Non-pigmented ciliary epithelial cell (primary cell): ENCODE measurements at regions not wholly inside any gene's neighbourhood (a gene's known extent, or its start where the extent isn't known, plus 50 kb on each side); places are given as distances from the start of the nearest gene placed in this dataset.
A peak's percentile ranks its signal among the peaks of the same experiment; 100 is the strongest.
"Not testable (repeated sequence)": the region's sequence is repeated elsewhere in the genome, so short reads cannot be mapped to it uniquely, and the experiment has no call there.

Source experiments
- DNase-seq: peaks from one replicate; pipeline ENCODE4 v3.0.0-alpha.2; 2010; ENCODE audit warnings: low read depth

DNA sequence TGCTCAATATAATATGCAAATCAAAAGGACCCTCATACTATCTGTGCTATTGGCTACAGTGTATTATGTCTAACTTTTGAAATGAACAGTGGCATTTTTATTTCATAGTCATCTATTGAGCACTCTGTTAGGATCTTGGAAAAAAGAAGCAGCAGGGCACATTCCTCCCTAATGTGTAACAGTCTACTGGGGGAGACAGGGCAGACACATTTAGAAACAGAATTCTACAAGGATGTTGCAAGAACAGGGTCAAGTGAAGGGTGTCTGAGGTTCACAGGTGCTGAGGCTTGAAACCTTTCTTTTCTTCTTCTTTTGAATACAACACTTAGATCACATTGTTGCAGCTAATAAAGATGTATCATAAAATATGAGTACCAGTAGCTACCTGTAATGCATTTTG is 129.7 kb upstream of the SLC4A4 start:
- DNase-seq = peak; percentile 71

DNA sequence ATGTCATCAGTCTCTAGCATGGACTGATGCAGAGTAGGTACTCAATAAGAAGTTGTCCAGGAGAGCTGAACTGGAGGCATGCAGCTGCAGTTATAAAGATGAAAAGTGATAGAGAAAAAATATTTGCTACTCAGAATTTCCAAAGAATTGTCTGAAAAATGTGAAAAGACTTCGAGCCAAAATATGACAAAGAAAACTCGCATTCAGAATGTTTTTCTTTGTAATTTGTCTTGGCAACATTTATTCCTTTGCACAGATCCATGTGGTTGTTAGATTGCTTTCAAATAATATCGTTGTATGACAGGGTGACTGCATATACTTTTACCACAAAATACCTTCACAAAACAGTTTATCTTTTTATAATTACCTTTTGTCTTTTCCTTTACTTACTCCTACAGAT is 128.0 kb upstream of the SLC4A4 start:
- no peak for DNase-seq

DNA sequence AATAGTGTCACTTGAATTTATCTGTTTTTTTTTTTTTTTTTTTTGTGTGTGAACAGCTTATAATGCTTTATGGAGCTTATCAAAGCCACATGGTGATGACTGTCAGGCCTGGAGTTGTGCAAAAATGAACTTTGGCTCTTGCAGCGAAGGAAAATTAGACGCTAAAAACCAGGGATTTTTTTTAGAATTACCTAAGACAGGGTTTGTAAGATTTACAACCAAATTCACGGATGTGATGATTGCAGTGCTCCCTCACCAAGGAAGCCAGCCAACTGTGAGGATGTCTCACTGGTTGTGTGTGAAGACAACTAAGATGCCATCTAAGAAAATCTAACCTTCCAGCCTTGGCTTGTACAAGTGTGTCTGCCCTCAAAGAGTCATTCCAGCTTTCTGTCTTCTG is 127.1 kb upstream of the SLC4A4 start:
- no peak for DNase-seq

DNA sequence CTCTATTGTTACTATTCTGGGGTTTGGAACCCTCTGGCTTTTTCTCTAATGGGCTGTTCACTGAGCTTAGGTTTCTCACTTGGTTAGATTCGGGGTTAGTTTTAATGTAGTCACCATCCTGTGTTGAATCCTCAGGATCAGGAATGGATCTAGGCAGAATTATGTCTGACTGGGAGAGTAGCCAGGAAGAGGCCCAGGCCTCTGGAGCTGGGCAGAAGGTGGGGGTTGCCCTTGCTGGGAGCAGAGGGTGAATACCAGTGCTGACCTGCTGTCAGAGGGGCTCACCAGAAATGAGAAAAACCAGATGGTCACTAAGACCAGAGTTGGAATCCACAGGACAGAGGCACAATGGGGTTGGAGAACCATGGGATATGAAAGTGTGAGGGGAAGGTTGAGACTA is 126.6 kb upstream of the SLC4A4 start:
- DNase-seq = no peak

DNA sequence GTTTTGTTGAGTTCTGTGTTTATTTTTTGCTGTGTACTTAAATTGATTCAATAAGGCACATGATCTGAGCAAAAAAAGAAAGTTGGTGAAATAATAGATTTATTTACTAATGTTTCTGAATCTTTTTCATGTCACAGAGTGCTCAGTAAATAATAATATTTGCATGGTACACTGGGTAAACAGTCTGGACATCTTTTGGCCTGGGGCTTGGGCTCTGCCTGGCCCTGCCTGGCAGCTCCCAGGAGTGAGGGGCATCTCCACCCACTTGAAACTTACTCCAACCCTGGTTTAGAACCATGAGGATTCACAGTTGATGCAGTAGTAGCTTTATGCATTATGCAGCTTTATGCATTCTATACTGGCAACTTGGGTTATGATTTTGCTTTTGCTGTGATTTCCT is 124.2 kb upstream of the SLC4A4 start:
- DNase-seq = no peak

DNA sequence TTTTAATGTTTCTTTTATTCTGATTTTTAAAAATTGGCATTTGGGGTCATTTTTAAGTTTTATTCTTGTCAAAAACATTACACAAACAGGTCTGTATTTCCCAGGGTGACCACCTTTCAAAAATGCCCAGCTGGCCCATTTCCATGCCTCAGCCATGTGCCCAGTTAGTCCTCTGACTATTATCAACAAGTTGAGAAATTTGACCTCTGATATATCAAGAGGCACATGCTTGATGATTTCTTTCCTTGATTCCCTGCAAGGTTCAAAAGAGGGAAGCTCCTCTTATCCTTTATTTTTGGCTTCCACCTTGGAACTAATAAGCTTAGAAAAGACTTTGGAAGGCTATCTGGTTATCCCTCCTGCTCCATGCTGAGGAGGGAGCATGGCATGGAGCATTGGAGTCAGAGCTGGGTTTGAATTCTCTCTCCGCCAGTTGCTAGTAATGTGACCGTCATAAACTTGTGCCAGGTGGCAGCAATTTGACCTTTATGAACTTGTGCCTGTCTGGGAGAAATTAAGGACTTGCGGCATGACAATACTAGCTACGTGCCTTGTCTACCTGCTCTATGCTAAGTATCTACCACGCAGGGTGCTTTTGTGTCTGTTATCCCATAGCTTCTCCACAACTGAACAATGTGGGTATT is 122.4 kb upstream of the SLC4A4 start:
- no peak for DNase-seq

DNA sequence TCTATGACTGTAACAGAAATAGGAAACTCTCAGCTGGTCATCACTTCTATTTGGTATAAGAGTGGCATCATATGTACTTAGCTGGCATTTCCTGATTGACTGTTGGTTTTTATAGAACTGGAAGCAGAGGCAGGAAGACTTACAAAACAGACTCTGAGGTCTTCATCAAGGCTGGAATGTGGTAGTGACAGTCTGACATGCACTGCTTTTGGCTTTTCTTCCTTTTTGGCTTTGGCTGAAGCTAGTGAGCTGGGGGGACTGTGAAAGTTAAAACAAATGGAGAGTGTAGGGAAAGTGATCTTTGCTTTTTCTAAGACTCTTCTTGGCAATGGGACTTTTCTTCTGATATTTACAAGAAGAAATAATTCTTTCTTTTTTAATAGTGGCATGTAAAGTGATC is 121.1 kb upstream of the SLC4A4 start:
- DNase-seq = no peak

DNA sequence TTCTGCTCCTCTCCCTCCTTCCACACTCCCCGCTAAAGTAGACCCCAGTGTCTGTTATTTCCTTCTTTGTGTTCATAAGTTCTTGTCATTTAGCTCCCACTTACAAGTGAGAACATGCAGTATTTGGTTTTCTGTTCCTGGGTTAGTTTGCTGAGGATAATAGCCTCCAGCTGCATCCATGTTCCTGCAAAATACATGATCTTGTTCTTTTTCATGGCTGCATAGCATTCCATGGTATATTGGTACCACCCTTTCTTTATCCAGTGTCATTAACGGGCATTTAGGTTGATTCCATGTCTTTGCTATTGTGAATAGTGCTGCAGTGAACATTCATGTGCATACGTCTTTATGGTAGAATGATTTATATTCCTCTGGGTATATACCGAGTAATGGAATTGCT is 118.0 kb upstream of the SLC4A4 start:
- not testable (repeated sequence) for DNase-seq

DNA sequence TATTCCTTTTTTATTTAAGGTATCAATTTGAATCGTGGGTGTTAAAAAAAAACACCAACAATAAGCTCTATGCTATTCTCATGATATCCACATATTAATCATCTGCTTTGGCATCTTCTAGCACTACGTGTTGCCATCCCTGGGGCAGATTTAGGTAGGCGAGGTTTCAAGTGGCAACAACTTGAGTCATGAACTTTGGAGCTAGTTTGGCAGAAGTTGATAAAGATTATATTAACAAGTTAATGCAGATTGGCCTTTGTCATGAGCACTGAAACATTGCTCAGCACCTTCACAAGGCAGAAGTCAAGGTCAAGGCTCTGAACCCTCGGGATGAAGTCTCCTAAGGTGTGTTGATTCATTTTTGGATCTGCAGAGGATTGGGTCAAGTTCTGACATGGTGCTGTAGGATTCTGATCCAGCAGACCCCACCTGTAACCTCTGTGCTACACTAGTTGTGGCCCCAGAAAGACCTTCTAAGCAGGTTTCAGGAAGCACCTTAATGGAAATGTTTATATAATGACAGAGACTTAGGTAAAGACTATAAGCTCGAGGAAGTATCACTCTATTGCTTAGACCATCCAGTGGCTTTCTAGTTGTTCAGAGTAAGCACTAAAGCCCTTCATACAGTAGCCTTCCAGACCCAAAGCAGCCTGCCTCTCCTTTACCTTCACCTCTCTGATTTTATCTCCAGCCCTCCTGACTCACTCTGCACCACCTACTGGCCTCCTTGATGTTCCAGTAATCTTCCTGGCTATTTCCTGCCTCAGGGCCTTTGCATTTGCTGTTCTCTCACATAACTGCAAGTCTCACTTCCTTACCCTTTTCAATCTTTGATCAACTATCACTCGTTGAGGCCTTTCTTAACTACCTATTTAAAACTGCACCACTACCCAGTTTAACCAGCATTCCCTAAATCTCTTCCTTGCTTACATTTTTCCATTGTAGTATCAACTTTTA is 117.0 kb upstream of the SLC4A4 start:
- DNase-seq = no peak

DNA sequence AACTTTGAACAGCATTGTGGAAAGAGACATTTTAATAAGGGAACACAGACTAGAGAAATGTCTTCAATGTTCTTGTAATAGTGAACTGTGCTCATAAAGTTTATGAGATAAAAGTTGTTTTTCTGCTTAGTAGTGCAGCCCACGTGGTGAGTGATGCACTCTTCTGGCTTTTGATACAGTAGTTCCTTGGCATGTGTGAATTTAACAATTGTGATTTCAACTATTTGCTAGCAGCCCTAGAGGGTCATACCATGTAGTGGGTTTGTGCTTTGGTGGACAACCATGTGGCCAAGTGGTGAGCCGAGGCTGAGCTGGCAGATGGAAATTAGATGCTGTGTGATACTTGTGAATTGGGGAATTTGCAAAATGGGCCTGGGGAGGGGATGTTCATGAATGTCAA is 116.2 kb upstream of the SLC4A4 start:
- DNase-seq = no peak

DNA sequence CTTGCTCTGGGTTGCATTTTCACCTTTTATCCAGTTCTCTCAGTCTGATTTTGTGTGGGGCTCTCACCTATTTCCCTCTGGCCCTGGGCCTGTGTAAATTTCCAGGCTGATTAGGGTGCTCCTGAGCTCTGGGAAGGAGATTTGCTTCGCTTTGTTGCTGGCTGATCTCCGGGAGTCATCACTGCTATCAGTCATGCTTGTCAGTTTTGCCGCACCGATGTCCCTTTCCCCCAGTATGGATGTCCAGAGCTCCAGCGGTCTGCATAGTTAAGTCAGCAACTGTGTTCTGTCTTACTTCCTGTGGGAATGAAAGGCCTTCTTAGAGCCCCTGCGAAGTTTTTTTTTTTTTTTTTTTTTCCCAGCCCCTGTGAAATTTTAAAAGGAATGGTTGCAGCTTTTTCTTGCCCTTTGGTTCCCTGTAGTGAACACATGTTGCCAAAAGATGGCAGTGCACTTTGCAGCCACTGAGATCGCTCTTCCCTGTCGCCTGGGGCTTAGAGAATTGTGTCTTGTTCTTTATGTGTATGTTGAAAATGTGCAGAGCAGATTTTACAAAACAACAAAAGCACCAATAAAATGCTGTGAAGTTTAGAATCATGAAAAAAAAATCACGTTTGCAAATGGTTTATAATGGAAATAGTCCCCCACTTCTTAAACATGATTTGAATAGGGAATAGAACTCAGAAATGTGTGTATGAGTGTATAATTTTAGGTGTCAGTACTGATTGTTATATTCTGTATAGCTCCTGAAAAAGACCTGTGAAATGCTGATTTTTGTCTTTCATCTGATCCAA is 109.1 kb upstream of the SLC4A4 start:
- DNase-seq = no peak

DNA sequence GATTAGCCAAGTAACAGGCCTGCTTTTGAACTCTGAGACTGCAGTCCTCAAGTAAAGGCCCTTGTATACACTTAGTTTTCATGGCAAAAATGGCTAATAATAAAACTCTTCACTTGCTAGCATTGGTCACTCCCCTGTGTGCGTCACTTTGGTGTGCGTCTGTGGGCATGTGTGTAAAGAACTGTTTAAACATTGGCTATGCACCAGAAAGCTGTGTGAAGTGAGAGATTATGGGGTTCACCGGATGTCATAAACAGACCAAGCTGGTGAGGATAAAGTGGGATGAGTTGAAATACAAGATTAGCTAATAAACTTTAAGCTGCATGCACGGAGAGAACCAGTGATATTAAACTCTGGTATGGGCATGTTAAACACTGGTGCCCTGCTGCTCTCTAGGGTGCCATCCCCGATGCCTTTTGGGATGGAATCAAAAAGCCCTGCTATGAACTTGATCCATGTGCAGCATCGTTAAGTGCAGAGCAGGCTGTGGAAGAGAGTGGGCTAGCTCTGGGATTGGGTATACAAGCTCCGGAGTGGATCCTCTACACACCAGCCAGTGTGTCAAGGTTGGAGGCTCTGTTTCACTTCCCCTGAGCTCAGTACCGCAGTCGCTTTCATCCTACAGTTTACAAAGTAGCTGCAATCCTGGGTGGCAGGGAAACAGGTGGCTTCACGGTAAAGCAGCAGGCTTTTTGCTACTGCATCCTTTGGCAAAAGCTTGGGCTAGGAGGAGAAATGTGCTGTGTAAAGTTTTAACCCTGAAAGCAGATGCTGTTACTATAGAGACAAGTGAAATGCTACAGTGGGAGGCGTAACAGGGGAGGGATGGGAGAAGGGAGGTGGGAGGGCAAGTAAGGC is 108.3 kb upstream of the SLC4A4 start:
- DNase-seq = no peak

DNA sequence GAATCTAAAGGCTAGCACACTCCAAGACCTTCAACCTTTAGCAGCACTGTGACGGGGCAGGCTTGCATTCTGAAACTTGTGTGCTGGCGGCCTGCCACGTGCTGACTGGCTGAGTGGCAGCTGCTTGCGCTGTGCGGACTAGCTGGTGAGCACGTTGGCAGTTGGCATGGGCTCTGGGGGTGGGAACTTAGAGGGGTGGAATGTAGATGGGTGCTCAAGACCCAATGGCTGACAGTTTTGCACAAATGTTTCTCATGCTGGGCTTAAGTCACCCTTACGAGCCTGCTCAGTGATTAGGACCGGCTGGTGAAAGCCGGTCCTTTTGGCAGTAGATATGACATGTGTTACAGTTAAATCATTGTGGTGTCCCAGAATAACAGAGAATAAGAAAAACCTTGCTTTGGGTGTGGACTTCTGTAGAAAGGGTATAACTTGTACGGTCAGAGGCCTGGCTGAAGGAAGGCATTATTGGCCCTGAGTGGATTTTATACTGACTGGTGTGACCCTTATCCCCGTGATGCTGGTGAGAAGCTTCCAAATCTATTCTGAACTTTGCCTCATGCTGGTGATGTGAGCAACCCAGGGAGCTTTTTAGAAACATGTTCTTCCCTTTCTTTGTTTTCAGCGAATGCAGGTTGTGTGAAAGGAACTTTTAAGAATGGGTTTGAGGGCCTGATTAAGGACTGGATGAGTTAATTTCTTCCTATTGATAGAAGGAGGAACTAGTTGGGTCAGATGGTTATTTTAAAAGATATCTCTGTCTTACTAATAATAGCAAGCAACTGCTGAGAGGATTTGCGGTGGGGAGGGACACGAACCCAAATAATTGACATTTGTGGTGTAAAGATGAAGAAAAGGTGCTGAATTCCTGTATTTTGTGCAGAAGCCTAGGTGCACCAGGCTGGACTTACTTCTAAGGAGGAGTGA is 107.4 kb upstream of the SLC4A4 start:
- DNase-seq = no peak

DNA sequence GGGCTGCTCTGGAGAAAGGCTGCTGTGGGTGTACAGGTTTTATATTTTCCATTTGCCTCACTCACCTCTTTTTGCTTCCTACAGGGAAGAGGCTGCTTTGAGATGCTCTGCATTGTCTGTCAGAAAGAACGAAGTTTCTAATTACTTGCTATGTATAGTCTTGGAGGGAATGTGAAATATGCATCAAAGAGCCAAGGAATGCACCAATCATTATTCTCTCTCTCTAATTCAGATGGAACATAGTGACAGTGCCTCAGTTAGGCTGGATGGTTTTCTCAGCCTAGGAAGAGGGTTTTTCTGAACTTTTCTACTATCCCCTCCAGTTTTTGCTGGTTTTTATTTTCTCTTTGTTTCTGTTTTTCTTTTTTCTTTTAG is 106.8 kb upstream of the SLC4A4 start:
- no peak for DNase-seq

DNA sequence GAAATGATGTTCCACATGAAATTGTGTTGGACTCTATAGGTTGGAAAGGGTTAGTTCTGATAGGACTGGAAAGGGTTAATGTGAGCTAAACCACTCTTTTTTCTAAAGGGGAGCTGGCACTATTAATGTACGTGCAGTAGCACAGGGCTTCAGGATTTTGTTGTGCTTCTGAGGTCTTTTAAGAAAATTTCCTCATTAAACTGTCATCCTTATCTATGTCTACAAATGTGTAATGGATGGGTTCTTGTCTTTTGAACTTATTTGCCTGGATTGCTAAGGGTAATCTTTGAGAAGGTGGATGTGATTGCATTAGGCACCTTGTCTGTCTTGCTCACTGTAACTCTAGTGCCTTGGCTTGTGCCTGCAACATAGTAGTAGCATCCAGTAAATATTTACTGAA is 106.0 kb upstream of the SLC4A4 start:
- DNase-seq = no peak

DNA sequence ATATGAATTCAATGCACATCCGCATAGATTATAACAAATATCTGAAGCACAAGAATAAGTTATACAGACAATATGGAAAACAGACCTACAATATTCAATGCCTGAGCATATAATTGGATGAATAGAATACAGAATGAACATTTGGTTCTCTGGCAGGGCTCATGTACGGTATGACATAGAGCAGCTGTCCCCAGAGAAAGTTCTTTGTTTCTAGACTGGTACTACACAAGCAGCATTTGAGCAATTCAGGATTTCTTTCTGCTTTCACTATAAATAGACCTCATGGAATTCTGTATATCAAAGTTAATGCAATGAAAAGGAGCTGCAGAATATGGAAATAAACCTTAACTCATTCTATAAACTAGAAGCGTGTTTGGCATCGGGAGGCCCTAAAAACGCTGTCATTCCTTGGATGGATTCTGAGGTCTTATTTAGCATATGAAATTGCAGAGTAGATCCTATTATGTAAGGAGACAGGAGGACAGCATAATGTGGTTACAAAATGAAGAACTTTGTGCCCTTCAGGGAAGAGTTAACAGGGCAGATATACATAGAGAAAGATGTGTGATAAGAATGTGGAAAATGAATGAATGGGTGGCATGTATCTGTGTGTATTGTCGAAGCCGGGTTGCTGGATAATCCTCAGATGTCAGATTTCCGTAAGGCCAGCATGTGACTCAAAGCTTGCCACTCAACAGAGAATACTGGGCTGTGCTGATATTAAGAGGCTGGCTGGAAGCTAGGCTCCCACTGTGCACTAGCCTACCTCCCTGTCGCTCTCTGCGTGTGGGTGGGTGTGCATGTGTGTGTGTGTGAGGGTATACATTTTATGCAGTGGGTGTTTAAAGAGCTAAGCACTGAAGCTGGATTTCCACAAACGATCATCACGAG is 103.3 kb upstream of the SLC4A4 start:
- DNase-seq = no peak

DNA sequence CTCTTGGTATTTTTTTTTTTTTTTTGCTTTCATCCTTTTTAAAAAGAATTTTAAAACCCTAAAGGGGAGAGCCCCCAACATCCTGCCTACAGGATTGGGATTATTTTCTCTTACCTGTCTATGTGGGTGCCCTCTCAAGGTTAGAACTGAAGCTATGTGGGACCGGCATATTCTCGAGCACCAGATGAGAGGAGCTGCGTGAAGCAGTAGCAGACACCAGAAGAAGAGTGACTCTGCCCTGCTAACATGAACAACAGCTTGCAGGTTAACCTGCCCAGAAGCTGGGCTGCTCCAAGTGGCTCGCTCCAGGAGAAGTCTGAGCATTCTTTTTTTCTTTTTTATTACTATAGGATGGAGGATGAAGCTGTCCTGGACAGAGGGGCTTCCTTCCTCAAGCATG is 102.6 kb upstream of the SLC4A4 start:
- no peak for DNase-seq

DNA sequence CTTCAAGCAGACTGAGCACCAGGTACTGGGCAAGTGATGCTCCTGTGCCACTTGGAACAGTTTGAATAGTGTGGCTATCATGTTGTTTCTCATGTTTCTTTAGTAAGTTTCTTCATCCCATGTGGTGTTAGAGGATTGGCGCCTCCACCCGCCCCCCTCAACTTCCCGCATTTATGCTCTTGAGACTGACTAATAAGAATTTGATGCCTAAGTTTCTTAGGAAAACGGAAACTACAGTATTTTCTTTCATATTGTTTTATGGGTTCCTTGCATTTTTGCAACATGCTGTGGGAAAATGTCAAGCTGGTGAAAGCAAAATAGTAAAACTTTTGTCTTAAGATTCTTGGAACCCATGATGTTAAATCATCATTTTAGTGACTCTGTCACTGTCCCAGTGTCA is 101.2 kb upstream of the SLC4A4 start:
- DNase-seq = no peak

DNA sequence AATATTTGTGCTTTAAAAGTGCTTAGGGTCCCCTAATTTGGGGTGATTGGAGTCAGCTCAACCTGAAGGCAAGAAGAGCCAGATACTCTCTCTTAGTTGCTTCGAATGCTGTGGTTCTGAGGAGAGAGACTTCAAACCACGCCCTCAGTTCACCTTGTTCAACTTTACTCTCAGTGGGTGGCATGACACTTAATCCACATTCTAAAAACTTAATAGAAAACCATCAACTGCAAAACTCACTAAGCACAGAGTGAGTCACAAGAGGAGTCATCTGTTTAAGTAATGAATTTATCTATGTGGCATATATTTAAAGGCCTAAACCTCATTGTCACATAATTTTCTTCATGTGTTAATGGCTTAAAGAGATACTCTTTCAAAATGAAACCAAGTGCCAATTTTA is 99.5 kb upstream of the SLC4A4 start:
- DNase-seq = no peak

DNA sequence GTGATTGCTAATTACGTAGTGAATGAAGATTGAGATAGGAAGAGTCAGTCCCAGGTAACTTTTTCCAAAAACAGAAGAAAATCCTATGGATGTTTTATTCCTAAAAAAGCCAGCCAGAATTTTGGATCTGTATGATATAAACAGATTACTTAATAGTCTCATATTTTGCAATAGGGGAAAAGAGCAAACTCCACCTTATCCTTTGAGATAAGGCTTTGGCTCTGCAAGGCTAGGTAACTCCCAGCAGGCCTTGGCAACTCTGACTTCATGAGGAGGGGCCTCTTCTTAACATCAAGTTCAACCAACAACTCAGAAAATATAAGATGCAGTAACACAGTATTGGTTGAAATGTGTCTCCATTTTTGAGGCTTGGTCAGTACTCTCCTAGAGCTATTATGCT is 98.7 kb upstream of the SLC4A4 start:
- DNase-seq = no peak
